SK-N-SH treated with all-trans-retinoic acid at 6 μM for 48 hours (cell line): ENCODE measurements at regions not wholly inside any gene's neighbourhood (a gene's known extent, or its start where the extent isn't known, plus 50 kb on each side); places are given as distances from the start of the nearest gene placed in this dataset.

Source experiments
- ATAC-seq: fragments of 200-7000 bp; cut with Tn5 transposase; 3 replicates; pipeline ENCODE4 v1.9.1; 2020; ENCODE audit warnings: mild to moderate bottlenecking, moderate library complexity
- ARNTL ChIP-seq: fragments of 450-650 bp; formaldehyde crosslinking; IDR thresholded peaks from 2 replicates; pipeline ENCODE4 v1.5.0; 2020; ENCODE audit warnings: low read depth, mild to moderate bottlenecking, moderate library complexity, borderline replicate concordance
- BACH2 ChIP-seq: fragments of 250-450 bp; sonication (Bioruptor Pico); IDR thresholded peaks from 2 replicates; pipeline ENCODE4 v1.9.0; 2021; ENCODE audit warnings: mild to moderate bottlenecking, borderline replicate concordance
- CREB5 ChIP-seq: fragments of 250-450 bp; sonication (Bioruptor Pico); IDR thresholded peaks from 2 replicates; pipeline ENCODE4 v1.5.1; 2020; ENCODE audit warnings: low read depth, mild to moderate bottlenecking, moderate library complexity
- CSDC2 ChIP-seq: fragments of 250-450 bp; sonication (Bioruptor Pico); IDR thresholded peaks from 2 replicates; pipeline ENCODE4 v1.5.0; 2020; ENCODE audit warnings: mild to moderate bottlenecking, moderate library complexity
- CSRNP3 ChIP-seq: fragments of 250-450 bp; sonication (Bioruptor Pico); IDR thresholded peaks from 2 replicates; pipeline ENCODE4 v1.5.1; 2021; ENCODE audit warnings: mild to moderate bottlenecking, moderate library complexity
- ESRRG ChIP-seq: fragments of 250-450 bp; sonication (Bioruptor Pico); IDR thresholded peaks from 2 replicates; pipeline ENCODE4 v1.6.1; 2021; ENCODE audit warnings: mild to moderate bottlenecking
- ISL1 ChIP-seq: fragments of 250-450 bp; sonication (Bioruptor Pico); IDR thresholded peaks from 2 replicates; pipeline ENCODE4 v2.1.2; 2022; ENCODE audit warnings: mild to moderate bottlenecking, moderate library complexity
- OSR1 ChIP-seq: fragments of 250-450 bp; sonication (Bioruptor Pico); IDR thresholded peaks from 2 replicates; pipeline ENCODE4 v1.8.0; 2022; ENCODE audit warnings: moderate library complexity, mild to moderate bottlenecking, inconsistent platforms
- PATZ1 ChIP-seq: fragments of 250-450 bp; sonication (Bioruptor Pico); IDR thresholded peaks from 2 replicates; pipeline ENCODE4 v1.8.0; 2020; ENCODE audit warnings: mild to moderate bottlenecking, moderate library complexity, borderline replicate concordance
- POU6F1 ChIP-seq: fragments of 250-450 bp; sonication (Bioruptor Pico); IDR thresholded peaks from 2 replicates; pipeline ENCODE4 v1.8.0; 2021; ENCODE audit warnings: low read depth, mild to moderate bottlenecking, moderate library complexity, borderline replicate concordance
- PPARA ChIP-seq: fragments of 250-450 bp; sonication (Bioruptor Pico); IDR thresholded peaks from 2 replicates; pipeline ENCODE4 v1.5.0; 2020; ENCODE audit warnings: mild to moderate bottlenecking, borderline replicate concordance
- RARB ChIP-seq: fragments of 250-450 bp; sonication (Bioruptor Pico); IDR thresholded peaks from 2 replicates; pipeline ENCODE4 v1.8.0; 2021; ENCODE audit warnings: mild to moderate bottlenecking, moderate library complexity
- SNAI2 ChIP-seq: fragments of 250-450 bp; sonication (Bioruptor Pico); IDR thresholded peaks from 2 replicates; pipeline ENCODE4 v1.5.0; 2020; ENCODE audit warnings: mild to moderate bottlenecking, moderate library complexity
- TCF4 ChIP-seq: fragments of 250-450 bp; sonication (Bioruptor Pico); IDR thresholded peaks from 2 replicates; pipeline ENCODE4 v1.8.0; 2021; ENCODE audit warnings: mild to moderate bottlenecking, moderate library complexity, borderline replicate concordance
- TOX ChIP-seq: fragments of 250-450 bp; sonication (Bioruptor Pico); IDR thresholded peaks from 2 replicates; pipeline ENCODE4 v1.8.0; 2021; ENCODE audit warnings: mild to moderate bottlenecking, moderate library complexity, borderline replicate concordance
- TSHZ2 ChIP-seq: fragments of 250-450 bp; sonication (Bioruptor Pico); IDR thresholded peaks from 2 replicates; pipeline ENCODE4 v1.5.0; 2020; ENCODE audit warnings: mild to moderate bottlenecking, moderate library complexity
- ZC3H10 ChIP-seq: fragments of 250-450 bp; sonication (Bioruptor Pico); IDR thresholded peaks from 2 replicates; pipeline ENCODE4 v1.5.1; 2021; ENCODE audit warnings: mild to moderate bottlenecking, moderate library complexity
- ZFP3 ChIP-seq: fragments of 250-450 bp; sonication (Bioruptor Pico); IDR thresholded peaks from 2 replicates; pipeline ENCODE4 v1.5.0; 2020; ENCODE audit warnings: mild to moderate bottlenecking, moderate library complexity
- ZFP30 ChIP-seq: fragments of 450-650 bp; formaldehyde crosslinking; IDR thresholded peaks from 2 replicates; pipeline ENCODE4 v1.5.0; 2022; ENCODE audit warnings: mild to moderate bottlenecking, moderate library complexity
- ZNF565 ChIP-seq: fragments of 450-650 bp; formaldehyde crosslinking; conservative IDR thresholded peaks from 2 replicates; pipeline ENCODE4 v1.5.0; 2020; ENCODE audit warnings: low read depth, mild to moderate bottlenecking, moderate library complexity
- ZNF70 ChIP-seq: fragments of 450-650 bp; formaldehyde crosslinking; IDR thresholded peaks from 2 replicates; pipeline ENCODE4 v1.5.0; 2020; ENCODE audit warnings: mild to moderate bottlenecking, moderate library complexity
- ZNF8 ChIP-seq: fragments of 450-650 bp; formaldehyde crosslinking; IDR thresholded peaks from 2 replicates; pipeline ENCODE4 v1.5.0; 2020; ENCODE audit warnings: mild to moderate bottlenecking, moderate library complexity

GRCh38 chr3:16686679-16687078, 81.5 kb upstream of the DAZL start:
- TF ChIP-seq CREB5 (CRISPR knock-in tag) (no peak), RARB (CRISPR knock-in tag) (no peak), PATZ1 (CRISPR knock-in tag) (no peak), CSRNP3 (CRISPR knock-in tag) (no peak), SNAI2 (CRISPR knock-in tag) (no peak), ZFP3 (CRISPR knock-in tag) (no peak), ZNF565 (no peak), CSDC2 (no peak), ZC3H10 (no peak), ISL1 (CRISPR knock-in tag) (no peak), TCF4 (CRISPR knock-in tag) (no peak), PPARA (CRISPR knock-in tag) (no peak), ZNF70 (no peak), ARNTL (CRISPR knock-in tag) (no peak), ESRRG (CRISPR knock-in tag) (no peak), POU6F1 (CRISPR knock-in tag) (no peak)
- no peak for ATAC-seq

GRCh38 chr3:16687221-16687620, 82.0 kb upstream of the DAZL start:
- ATAC-seq, result no peak
- no peak for TF ChIP-seq TOX
- TF ChIP-seq PATZ1 (CRISPR knock-in tag), result no peak
- no peak for TF ChIP-seq ZNF8 (CRISPR knock-in tag)

GRCh38 chr3:16692486-16693344, 87.5 kb upstream of the DAZL start:
- no peak for TF ChIP-seq ZFP3 (CRISPR knock-in tag)
- TF ChIP-seq SNAI2 (CRISPR knock-in tag), result no peak
- TF ChIP-seq OSR1 (CRISPR knock-in tag), result no peak
- TF ChIP-seq TSHZ2 (CRISPR knock-in tag), result no peak
- no peak for TF ChIP-seq ARNTL (CRISPR knock-in tag)
- TF ChIP-seq ZNF70, result no peak
- TF ChIP-seq CSRNP3 (CRISPR knock-in tag), result no peak
- no peak for TF ChIP-seq TOX
- no peak for TF ChIP-seq RARB (CRISPR knock-in tag)
- TF ChIP-seq BACH2, result no peak
- TF ChIP-seq ISL1 (CRISPR knock-in tag), result no peak
- no peak for TF ChIP-seq TCF4 (CRISPR knock-in tag)
- no peak for TF ChIP-seq PPARA (CRISPR knock-in tag)
- TF ChIP-seq ESRRG (CRISPR knock-in tag), result no peak
- TF ChIP-seq CSDC2, result no peak
- no peak for TF ChIP-seq ZFP30
- no peak for ATAC-seq
